Uterus (tissue), 2 donors: ENCODE measurements at regions not wholly inside any gene's neighbourhood (a gene's known extent, or its start where the extent isn't known, plus 50 kb on each side); places are given as distances from the start of the nearest gene placed in this dataset.
"Not testable (repeated sequence)": the region's sequence is repeated elsewhere in the genome, so short reads cannot be mapped to it uniquely, and the experiment has no call there.

Experiments
- POLR2A ChIP-seq, 2 donors: fragments of 450-650 bp; IDR thresholded peaks; one replicate each; pipeline ENCODE4 v1.6.1; 2016; ENCODE audit warnings: antibody characterized with exemption in 2 of 2, mild to moderate bottlenecking in 1 of 2, moderate library complexity in 1 of 2
- TF ChIP-seq, protein P1 (sequence below), 4 experiments: fragments of 200-600 bp in 2 of 4; fragments of 450-650 bp in 2 of 4; sonication (generic) in 2 of 4; IDR thresholded peaks; one replicate each; pipeline ENCODE4 v1.5.1; 2016 to 2019; ENCODE audit warnings: antibody characterized with exemption in 4 of 4, mild to moderate bottlenecking in 2 of 4, moderate library complexity in 1 of 4

DNA sequence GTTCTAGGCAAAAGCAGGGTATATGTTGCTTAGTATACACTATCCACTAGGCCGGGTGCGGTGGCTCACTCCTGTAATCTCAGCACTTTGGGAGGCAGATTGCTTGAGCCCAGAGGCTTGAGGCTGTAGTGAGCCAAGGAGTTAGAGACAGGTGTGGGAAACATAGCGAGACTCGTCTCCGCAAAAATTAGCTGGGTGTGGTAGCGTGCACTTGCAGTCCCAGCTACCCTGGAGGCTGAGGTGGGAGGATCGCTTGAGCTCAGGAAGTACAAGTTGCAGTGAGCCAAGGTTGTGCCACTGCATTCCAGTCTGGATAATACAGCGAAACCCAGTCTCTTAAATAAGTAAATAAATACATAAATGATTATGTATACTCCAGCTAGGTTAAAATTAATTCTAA lies 245.3 kb downstream of the GOLGA6L6 start:
- TF ChIP-seq, protein P1, sequence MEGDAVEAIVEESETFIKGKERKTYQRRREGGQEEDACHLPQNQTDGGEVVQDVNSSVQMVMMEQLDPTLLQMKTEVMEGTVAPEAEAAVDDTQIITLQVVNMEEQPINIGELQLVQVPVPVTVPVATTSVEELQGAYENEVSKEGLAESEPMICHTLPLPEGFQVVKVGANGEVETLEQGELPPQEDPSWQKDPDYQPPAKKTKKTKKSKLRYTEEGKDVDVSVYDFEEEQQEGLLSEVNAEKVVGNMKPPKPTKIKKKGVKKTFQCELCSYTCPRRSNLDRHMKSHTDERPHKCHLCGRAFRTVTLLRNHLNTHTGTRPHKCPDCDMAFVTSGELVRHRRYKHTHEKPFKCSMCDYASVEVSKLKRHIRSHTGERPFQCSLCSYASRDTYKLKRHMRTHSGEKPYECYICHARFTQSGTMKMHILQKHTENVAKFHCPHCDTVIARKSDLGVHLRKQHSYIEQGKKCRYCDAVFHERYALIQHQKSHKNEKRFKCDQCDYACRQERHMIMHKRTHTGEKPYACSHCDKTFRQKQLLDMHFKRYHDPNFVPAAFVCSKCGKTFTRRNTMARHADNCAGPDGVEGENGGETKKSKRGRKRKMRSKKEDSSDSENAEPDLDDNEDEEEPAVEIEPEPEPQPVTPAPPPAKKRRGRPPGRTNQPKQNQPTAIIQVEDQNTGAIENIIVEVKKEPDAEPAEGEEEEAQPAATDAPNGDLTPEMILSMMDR (IDR thresholded peaks at IDR 0.05): not testable (repeated sequence)
- not testable (repeated sequence) for TF ChIP-seq POLR2A (IDR thresholded peaks at IDR 0.05)
